ENCODE measurements at regions not wholly inside any gene's neighbourhood (a gene's known extent, or its start where the extent isn't known, plus 50 kb on each side); places are given as distances from the start of the nearest gene placed in this dataset.

DNA sequence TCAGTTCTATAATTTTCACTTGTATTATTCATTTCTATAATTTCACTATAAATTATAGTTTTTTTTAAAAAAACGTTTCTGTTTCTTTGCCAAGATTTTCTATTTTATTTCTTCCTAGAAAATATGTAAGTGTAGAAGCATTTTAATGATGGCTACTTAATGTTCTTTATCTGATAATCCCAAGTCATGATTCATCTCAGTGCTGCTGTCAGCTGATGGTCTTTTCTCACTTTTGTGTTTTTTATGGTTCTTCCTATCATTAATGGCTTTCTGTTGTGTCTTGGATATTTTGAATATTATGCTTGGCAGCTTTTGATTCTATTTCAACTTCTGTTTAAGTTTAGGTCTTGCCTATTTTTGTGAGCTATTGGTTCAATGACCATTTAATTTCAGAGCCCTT is 268.6 kb downstream of the BAMBI start:
- Histone ChIP-seq H3K27ac (no peak overlapping the region), H3K4me3 (no peak overlapping the region), H3K4me1 (no peaks in the 10 kb centered on the region), H3K36me3 (no peaks in the 10 kb centered on the region), H3K27me3 (no peaks in the 10 kb centered on the region), H3K9me3 (no peaks in the 10 kb centered on the region)
- 26% methylated on average over 1 of the region's 1 CpG for WGBS
- TF ChIP-seq, protein P1, sequence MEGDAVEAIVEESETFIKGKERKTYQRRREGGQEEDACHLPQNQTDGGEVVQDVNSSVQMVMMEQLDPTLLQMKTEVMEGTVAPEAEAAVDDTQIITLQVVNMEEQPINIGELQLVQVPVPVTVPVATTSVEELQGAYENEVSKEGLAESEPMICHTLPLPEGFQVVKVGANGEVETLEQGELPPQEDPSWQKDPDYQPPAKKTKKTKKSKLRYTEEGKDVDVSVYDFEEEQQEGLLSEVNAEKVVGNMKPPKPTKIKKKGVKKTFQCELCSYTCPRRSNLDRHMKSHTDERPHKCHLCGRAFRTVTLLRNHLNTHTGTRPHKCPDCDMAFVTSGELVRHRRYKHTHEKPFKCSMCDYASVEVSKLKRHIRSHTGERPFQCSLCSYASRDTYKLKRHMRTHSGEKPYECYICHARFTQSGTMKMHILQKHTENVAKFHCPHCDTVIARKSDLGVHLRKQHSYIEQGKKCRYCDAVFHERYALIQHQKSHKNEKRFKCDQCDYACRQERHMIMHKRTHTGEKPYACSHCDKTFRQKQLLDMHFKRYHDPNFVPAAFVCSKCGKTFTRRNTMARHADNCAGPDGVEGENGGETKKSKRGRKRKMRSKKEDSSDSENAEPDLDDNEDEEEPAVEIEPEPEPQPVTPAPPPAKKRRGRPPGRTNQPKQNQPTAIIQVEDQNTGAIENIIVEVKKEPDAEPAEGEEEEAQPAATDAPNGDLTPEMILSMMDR (IDR thresholded peaks at IDR 0.05) = no peak
- TF ChIP-seq POLR2AphosphoS5 (IDR thresholded peaks at IDR 0.05) (no peak), EP300 (IDR thresholded peaks at IDR 0.05) (no peak), POLR2A (IDR thresholded peaks at IDR 0.05) (no peak)
- DNase-seq (ENCODE audit: low spot score in 2 of 2) = no peak

GRCh38 chr10:28946479-28946878 is 269.2 kb downstream of the BAMBI start:
- H3K9me3 ChIP-seq = no peaks in the 10 kb centered on the region
- H3K4me1 ChIP-seq = no peaks in the 10 kb centered on the region
- H3K36me3 ChIP-seq = no peaks in the 10 kb centered on the region
- no peak overlapping the region for H3K27ac ChIP-seq
- no peak overlapping the region for H3K4me3 ChIP-seq
- no peak for DNase-seq (ENCODE audit: low spot score in 2 of 2)
- no peaks in the 10 kb centered on the region for H3K27me3 ChIP-seq
- 63% methylated on average over 2 of the region's 2 CpGs for WGBS
- TF ChIP-seq POLR2AphosphoS5 (IDR thresholded peaks at IDR 0.05) (no peak), EP300 (IDR thresholded peaks at IDR 0.05) (no peak), POLR2A (IDR thresholded peaks at IDR 0.05) (no peak)
- TF ChIP-seq, protein P1 (IDR thresholded peaks at IDR 0.05) = no peak

- no peaks in the 10 kb centered on the region for H3K4me1 ChIP-seq
- TF ChIP-seq EP300 (IDR thresholded peaks at IDR 0.05) (no peak), POLR2AphosphoS5 (IDR thresholded peaks at IDR 0.05) (no peak), POLR2A (IDR thresholded peaks at IDR 0.05) (no peak)
- TF ChIP-seq, protein P1 (IDR thresholded peaks at IDR 0.05) = no peak
- H3K27ac ChIP-seq = no peak overlapping the region
- no peaks in the 10 kb centered on the region for H3K27me3 ChIP-seq
- no peaks in the 10 kb centered on the region for H3K9me3 ChIP-seq
- H3K4me3 ChIP-seq = no peak overlapping the region
- no peaks in the 10 kb centered on the region for H3K36me3 ChIP-seq
- DNase-seq (ENCODE audit: low spot score in 2 of 2) = no peak
- 24% methylated on average over 6 of the region's 6 CpGs for WGBS
These were observed 269.9 kb downstream of the BAMBI start for GRCh38 chr10:28947171-28947570.

DNA sequence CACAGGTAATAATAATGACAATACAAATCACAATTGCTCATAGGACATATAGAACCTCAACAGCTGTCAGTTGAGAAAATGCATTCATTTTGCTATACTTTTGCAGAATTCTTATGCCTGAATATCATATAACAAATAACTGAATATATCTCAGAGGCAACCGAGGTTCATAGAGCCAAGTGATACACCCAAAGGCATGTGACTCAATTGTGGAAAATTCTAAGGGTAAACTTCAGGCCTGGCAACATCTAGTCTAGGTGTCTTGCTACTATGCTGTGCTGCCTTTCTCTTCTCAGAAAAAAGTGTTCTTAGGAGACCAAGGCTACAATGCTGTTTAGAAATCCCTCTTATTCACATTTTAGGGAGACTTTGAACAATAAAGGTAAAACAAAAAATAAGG is 270.7 kb downstream of the BAMBI start:
- H3K4me3 ChIP-seq = no peak overlapping the region
- 52% methylated on average over 1 of the region's 1 CpG for WGBS
- DNase-seq (ENCODE audit: low spot score in 2 of 2) = no peak
- H3K9me3 ChIP-seq = no peaks in the 10 kb centered on the region
- no peak for TF ChIP-seq POLR2AphosphoS5 (IDR thresholded peaks at IDR 0.05)
- TF ChIP-seq, protein P1 (IDR thresholded peaks at IDR 0.05) = no peak
- no peak for TF ChIP-seq POLR2A (IDR thresholded peaks at IDR 0.05)
- no peak for TF ChIP-seq EP300 (IDR thresholded peaks at IDR 0.05)
- H3K4me1 ChIP-seq = no peaks in the 10 kb centered on the region
- no peaks in the 10 kb centered on the region for H3K36me3 ChIP-seq
- no peaks in the 10 kb centered on the region for H3K27me3 ChIP-seq
- H3K27ac ChIP-seq = no peak overlapping the region

GRCh38 chr10:28949005-28950004 is 272.0 kb downstream of the BAMBI start:
- no peak overlapping the region for H3K4me3 ChIP-seq
- H3K27me3 ChIP-seq = no peaks in the 10 kb centered on the region
- no peaks in the 10 kb centered on the region for H3K36me3 ChIP-seq
- H3K27ac ChIP-seq = no peak overlapping the region
- TF ChIP-seq POLR2A (IDR thresholded peaks at IDR 0.05) (no peak), EP300 (IDR thresholded peaks at IDR 0.05) (no peak), POLR2AphosphoS5 (IDR thresholded peaks at IDR 0.05) (no peak)
- TF ChIP-seq, protein P1 (IDR thresholded peaks at IDR 0.05) = no peak
- 83% methylated on average over 8 of the region's 8 CpGs for WGBS
- DNase-seq (ENCODE audit: low spot score in 2 of 2) = no peak
- H3K9me3 ChIP-seq = no peaks in the 10 kb centered on the region
- H3K4me1 ChIP-seq = no peaks in the 10 kb centered on the region
